ENCODE measurements at regions not wholly inside any gene's neighbourhood (a gene's known extent, or its start where the extent isn't known, plus 50 kb on each side); places are given as distances from the start of the nearest gene placed in this dataset.

DNA sequence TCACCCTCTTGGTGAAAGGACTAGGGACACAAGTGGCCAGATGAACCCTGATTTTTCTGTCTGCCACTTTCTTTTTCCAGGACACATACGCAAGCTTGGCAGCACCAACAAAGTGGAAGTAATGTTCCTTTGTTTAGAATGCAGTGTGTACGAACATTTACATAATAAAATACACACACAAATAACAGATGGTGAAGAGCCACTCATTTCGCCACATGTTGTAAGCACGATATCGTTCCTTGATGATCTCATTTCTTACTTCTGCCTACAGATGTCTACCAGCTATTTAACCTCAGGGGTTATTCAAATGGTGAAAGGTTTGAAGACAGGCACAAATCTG, 670.2 kb upstream of the CXADR start:
- TF ChIP-seq EZH2 (IDR thresholded peaks at IDR 0.05; ENCODE audit: insufficient read depth, poor library complexity, severe bottlenecking): no peak
- in situ Hi-C loops (cut with MboI): no loop called here
- H3K79me2 ChIP-seq (ENCODE audit: insufficient read depth): no peaks in the 10 kb centered on the region
- peaks cover 12% of the 10 kb centered on the region for H3K4me1 ChIP-seq (ENCODE audit: insufficient read depth)
- H3K9me2 ChIP-seq (ENCODE audit: insufficient read depth): no peaks in the 10 kb centered on the region
- H3K27me3 ChIP-seq (replicated peaks; ENCODE audit: insufficient read depth): no peaks in the 10 kb centered on the region
- H3K36me3 ChIP-seq (ENCODE audit: low read depth): no peaks in the 10 kb centered on the region
- WGBS, 2 experiments (ENCODE audit: low coverage in 1 of 2, low lambda C conversion rate in 2 of 2, missing lambda C conversion rate in 2 of 2): 22 to 28% methylated on average over 5 of the region's 5 CpGs
- no peaks in the 10 kb centered on the region for H3K9me3 ChIP-seq (ENCODE audit: low read depth)
- H3K4me2 ChIP-seq (ENCODE audit: unreplicated experiment): peak overlapping the region; percentile 21
- H4K20me1 ChIP-seq (ENCODE audit: insufficient read depth): no peaks in the 10 kb centered on the region
- no peak overlapping the region for H3K9ac ChIP-seq
- no peaks in the 10 kb centered on the region for H3F3A ChIP-seq (ENCODE audit: insufficient read depth)
- H3K4me3 ChIP-seq: no peak overlapping the region
- no peak overlapping the region for H3K27ac ChIP-seq
- H2AFZ ChIP-seq: peak overlapping the region; percentile 24
- peak; percentile 32 for DNase-seq

DNA sequence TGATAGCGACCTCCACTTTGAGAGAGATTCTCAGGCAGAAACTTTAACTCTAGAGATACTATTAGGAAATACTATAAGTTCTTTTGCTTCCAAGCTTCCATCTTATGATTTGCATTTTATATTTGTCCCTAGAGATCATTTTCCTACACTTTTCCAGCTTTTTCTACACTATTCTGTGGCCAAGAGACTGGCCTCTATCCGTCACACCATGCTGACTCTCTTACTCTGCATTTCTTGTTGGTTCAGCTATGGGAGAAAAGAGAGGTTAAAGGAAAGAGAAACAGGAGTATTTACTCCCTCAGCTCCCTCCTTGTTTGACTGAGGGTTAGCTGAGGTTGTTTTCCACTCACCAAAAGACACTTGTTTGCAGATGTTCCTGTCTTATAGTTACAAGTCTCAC, 665.6 kb upstream of the CXADR start:
- Histone ChIP-seq H3K9ac (no peak overlapping the region), H3K27ac (no peak overlapping the region), H3K79me2 (ENCODE audit: insufficient read depth) (no peaks in the 10 kb centered on the region), H3K27me3 (replicated peaks; ENCODE audit: insufficient read depth) (no peaks in the 10 kb centered on the region), H3K9me2 (ENCODE audit: insufficient read depth) (no peaks in the 10 kb centered on the region), H3K4me1 (ENCODE audit: insufficient read depth) (no peaks in the 10 kb centered on the region), H3K4me2 (ENCODE audit: unreplicated experiment) (no peak overlapping the region), H2AFZ (no peak overlapping the region), H4K20me1 (ENCODE audit: insufficient read depth) (no peaks in the 10 kb centered on the region), H3F3A (ENCODE audit: insufficient read depth) (no peaks in the 10 kb centered on the region), H3K9me3 (ENCODE audit: low read depth) (no peaks in the 10 kb centered on the region), H3K4me3 (no peak overlapping the region), H3K36me3 (ENCODE audit: low read depth) (no peaks in the 10 kb centered on the region)
- TF ChIP-seq EZH2 (IDR thresholded peaks at IDR 0.05; ENCODE audit: insufficient read depth, poor library complexity, severe bottlenecking): no peak
- TF ChIP-seq EZH2phosphoT487 (IDR thresholded peaks at IDR 0.05; ENCODE audit: insufficient read depth, low read depth): no peak
- WGBS, 2 experiments (ENCODE audit: low coverage in 1 of 2, low lambda C conversion rate in 2 of 2, missing lambda C conversion rate in 2 of 2): 89% methylated on average over 2 of the region's 2 CpGs
- in situ Hi-C loops (cut with MboI): no loop called here
- DNase-seq: no peak

DNA sequence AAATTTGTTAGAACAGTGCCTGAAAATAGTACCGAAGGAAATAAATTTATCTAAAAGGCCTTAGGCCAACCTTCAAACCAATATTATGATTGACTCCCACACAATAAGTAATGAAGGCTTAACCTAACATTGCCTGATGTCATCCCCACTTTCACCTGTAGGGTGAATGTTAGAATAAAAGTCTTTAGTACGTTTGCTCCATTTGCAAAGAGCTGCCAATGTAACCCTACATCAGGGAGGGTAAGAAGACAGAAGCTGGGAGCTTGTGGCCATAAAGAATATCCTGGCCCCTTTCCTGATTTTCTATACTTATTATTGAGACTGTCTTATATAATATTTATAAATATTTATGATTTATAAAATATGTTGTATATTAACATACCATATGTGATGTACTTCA, 661.8 kb upstream of the CXADR start:
- Histone ChIP-seq H3K4me1 (ENCODE audit: insufficient read depth) (no peaks in the 10 kb centered on the region), H3K9me3 (ENCODE audit: low read depth) (peaks cover 5% of the 10 kb centered on the region), H3K79me2 (ENCODE audit: insufficient read depth) (no peaks in the 10 kb centered on the region), H3K9me2 (ENCODE audit: insufficient read depth) (no peaks in the 10 kb centered on the region), H3F3A (ENCODE audit: insufficient read depth) (no peaks in the 10 kb centered on the region), H2AFZ (no peak overlapping the region), H3K4me3 (no peak overlapping the region), H3K27ac (no peak overlapping the region), H4K20me1 (ENCODE audit: insufficient read depth) (no peaks in the 10 kb centered on the region), H3K36me3 (ENCODE audit: low read depth) (no peaks in the 10 kb centered on the region), H3K27me3 (replicated peaks; ENCODE audit: insufficient read depth) (no peaks in the 10 kb centered on the region), H3K9ac (no peak overlapping the region), H3K4me2 (ENCODE audit: unreplicated experiment) (no peak overlapping the region)
- DNase-seq: no peak
- WGBS, 2 experiments (ENCODE audit: low coverage in 1 of 2, low lambda C conversion rate in 2 of 2, missing lambda C conversion rate in 2 of 2): 55 to 64% methylated on average over 2 of the region's 2 CpGs
- in situ Hi-C loops (cut with MboI): no loop called here
- TF ChIP-seq EZH2 (IDR thresholded peaks at IDR 0.05; ENCODE audit: insufficient read depth, poor library complexity, severe bottlenecking) (no peak), EZH2phosphoT487 (IDR thresholded peaks at IDR 0.05; ENCODE audit: insufficient read depth, low read depth) (no peak)

DNA sequence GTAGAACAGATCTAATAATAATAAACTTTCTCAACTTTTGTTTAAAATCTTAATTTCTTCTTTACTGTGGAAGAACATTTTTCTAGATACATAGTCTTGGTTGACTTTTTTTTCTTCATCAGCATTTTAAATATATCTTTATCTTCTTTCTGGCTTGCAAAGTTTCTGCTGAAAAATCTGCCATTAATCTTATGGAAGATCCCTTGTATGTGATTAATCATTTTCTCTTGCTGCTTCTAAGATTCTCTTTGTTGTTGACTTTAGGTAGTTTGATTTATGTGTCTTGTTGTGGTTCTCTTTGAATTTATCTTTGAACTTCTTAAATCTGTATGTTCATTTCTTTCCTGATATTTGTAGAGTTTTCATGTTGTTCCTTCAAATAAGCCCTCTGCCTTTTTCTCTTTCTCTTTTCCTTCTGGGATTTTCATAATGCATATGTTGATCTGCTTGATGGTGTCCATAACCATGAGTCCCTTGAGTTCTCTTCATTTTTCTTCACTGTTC, 657.6 kb upstream of the CXADR start:
- H3K9ac ChIP-seq: no peak overlapping the region
- no peaks in the 10 kb centered on the region for H3K4me1 ChIP-seq (ENCODE audit: insufficient read depth)
- no peak overlapping the region for H3K4me3 ChIP-seq
- no peaks in the 10 kb centered on the region for H4K20me1 ChIP-seq (ENCODE audit: insufficient read depth)
- no peak overlapping the region for H3K4me2 ChIP-seq (ENCODE audit: unreplicated experiment)
- no peaks in the 10 kb centered on the region for H3K9me2 ChIP-seq (ENCODE audit: insufficient read depth)
- no peaks in the 10 kb centered on the region for H3K79me2 ChIP-seq (ENCODE audit: insufficient read depth)
- peaks cover 5% of the 10 kb centered on the region for H3K9me3 ChIP-seq (ENCODE audit: low read depth)
- H3F3A ChIP-seq (ENCODE audit: insufficient read depth): no peaks in the 10 kb centered on the region
- no peaks in the 10 kb centered on the region for H3K36me3 ChIP-seq (ENCODE audit: low read depth)
- no peak for DNase-seq
- H3K27me3 ChIP-seq (replicated peaks; ENCODE audit: insufficient read depth): no peaks in the 10 kb centered on the region
- in situ Hi-C loops (cut with MboI): no loop called here
- H2AFZ ChIP-seq: no peak overlapping the region
- H3K27ac ChIP-seq: no peak overlapping the region
- TF ChIP-seq EZH2 (IDR thresholded peaks at IDR 0.05; ENCODE audit: insufficient read depth, poor library complexity, severe bottlenecking) (no peak), EZH2phosphoT487 (IDR thresholded peaks at IDR 0.05; ENCODE audit: insufficient read depth, low read depth) (no peak)

DNA sequence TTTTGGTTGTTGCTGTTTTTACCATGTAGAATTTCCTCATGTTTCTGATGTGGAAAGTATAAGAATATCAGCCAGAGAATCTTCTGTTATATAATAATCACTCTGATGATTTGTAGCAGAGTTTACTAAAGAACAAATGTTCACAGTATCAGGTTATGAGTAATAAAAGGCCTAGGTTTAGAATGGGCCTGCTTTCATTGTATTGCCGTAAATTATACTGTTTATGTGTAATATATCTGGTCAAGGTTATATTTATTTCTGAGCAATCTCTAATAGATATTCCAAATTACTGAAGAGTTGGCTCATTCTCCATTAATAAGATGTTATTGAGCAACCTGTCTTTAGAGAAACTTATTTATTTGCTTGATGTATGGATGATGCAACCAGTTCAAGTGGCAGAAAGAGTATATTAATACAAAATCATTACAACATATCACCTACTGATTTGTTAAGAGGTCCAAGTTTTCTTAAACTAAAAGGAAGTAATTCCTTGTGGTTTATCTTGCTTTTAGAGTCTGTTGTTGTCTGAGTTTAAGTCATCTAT, 649.4 kb upstream of the CXADR start:
- DNase-seq: no peak
- TF ChIP-seq EZH2phosphoT487 (IDR thresholded peaks at IDR 0.05; ENCODE audit: insufficient read depth, low read depth) (no peak), EZH2 (IDR thresholded peaks at IDR 0.05; ENCODE audit: insufficient read depth, poor library complexity, severe bottlenecking) (no peak)
- H3K79me2 ChIP-seq (ENCODE audit: insufficient read depth): no peaks in the 10 kb centered on the region
- no peaks in the 10 kb centered on the region for H3K4me1 ChIP-seq (ENCODE audit: insufficient read depth)
- no peaks in the 10 kb centered on the region for H4K20me1 ChIP-seq (ENCODE audit: insufficient read depth)
- H3K27ac ChIP-seq: no peak overlapping the region
- no peak overlapping the region for H3K9ac ChIP-seq
- H3K9me2 ChIP-seq (ENCODE audit: insufficient read depth): no peaks in the 10 kb centered on the region
- no peak overlapping the region for H2AFZ ChIP-seq
- in situ Hi-C loops (cut with MboI): no loop called here
- no peaks in the 10 kb centered on the region for H3F3A ChIP-seq (ENCODE audit: insufficient read depth)
- no peaks in the 10 kb centered on the region for H3K9me3 ChIP-seq (ENCODE audit: low read depth)
- no peaks in the 10 kb centered on the region for H3K27me3 ChIP-seq (replicated peaks; ENCODE audit: insufficient read depth)
- 94 to 97% methylated on average over 1 of the region's 1 CpG for WGBS, 2 experiments (ENCODE audit: low coverage in 1 of 2, low lambda C conversion rate in 2 of 2, missing lambda C conversion rate in 2 of 2)
- H3K4me3 ChIP-seq: no peak overlapping the region
- no peak overlapping the region for H3K4me2 ChIP-seq (ENCODE audit: unreplicated experiment)
- no peaks in the 10 kb centered on the region for H3K36me3 ChIP-seq (ENCODE audit: low read depth)

Measured in GM23248 (cell line).